Renal cortical epithelial cell (primary cell): ENCODE measurements at regions not wholly inside any gene's neighbourhood (a gene's known extent, or its start where the extent isn't known, plus 50 kb on each side); places are given as distances from the start of the nearest gene placed in this dataset.
"Not testable (repeated sequence)": the region's sequence is repeated elsewhere in the genome, so short reads cannot be mapped to it uniquely, and the experiment has no call there.

Source experiments
- DNase-seq: peaks from one replicate; pipeline ENCODE4 v3.0.0-alpha.2; 2011; ENCODE audit warnings: low read depth

GRCh38 chr2:217371781-217372213 is 511.9 kb upstream of the TNP1 start:
- DNase-seq: peak; percentile 23

- DNase-seq: peak; percentile 88
These were observed 510.5 kb upstream of the TNP1 start for GRCh38 chr2:217370391-217370790.

GRCh38 chr2:217367464-217367863 is 507.6 kb upstream of the TNP1 start:
- peak; percentile 91 for DNase-seq

GRCh38 chr2:217366966-217367365 is 507.1 kb upstream of the TNP1 start:
- peak; percentile 21 for DNase-seq

- no peak for DNase-seq
These were observed 506.5 kb upstream of the TNP1 start for GRCh38 chr2:217366266-217366895.

GRCh38 chr2:217365656-217366055 is 505.8 kb upstream of the TNP1 start:
- DNase-seq: no peak

- DNase-seq: no peak
These were observed 504.4 kb upstream of the TNP1 start for GRCh38 chr2:217364224-217364623.

- no peak for DNase-seq
These were observed 503.6 kb upstream of the TNP1 start for GRCh38 chr2:217363470-217363869.

- no peak for DNase-seq
These were observed 502.8 kb upstream of the TNP1 start for GRCh38 chr2:217362710-217363109.

- DNase-seq: no peak
These were observed 502.4 kb upstream of the TNP1 start for GRCh38 chr2:217362286-217362685.

- DNase-seq: no peak
These were observed 501.6 kb upstream of the TNP1 start for GRCh38 chr2:217361483-217361880.

- DNase-seq: peak; percentile 79
These were observed 501.1 kb upstream of the TNP1 start for GRCh38 chr2:217360781-217361482.

GRCh38 chr2:217360111-217360510 is 500.2 kb upstream of the TNP1 start:
- no peak for DNase-seq

- DNase-seq: no peak
These were observed 498.2 kb upstream of the TNP1 start for GRCh38 chr2:217357886-217358620.

- DNase-seq: no peak
These were observed 496.9 kb upstream of the TNP1 start for GRCh38 chr2:217356781-217357180.

- DNase-seq: peak; percentile 21
These were observed 496.3 kb upstream of the TNP1 start for GRCh38 chr2:217356142-217356541.

GRCh38 chr2:217353591-217353990 is 493.7 kb upstream of the TNP1 start:
- DNase-seq: no peak

GRCh38 chr2:217351378-217351777 is 491.5 kb upstream of the TNP1 start:
- no peak for DNase-seq

- no peak for DNase-seq
These were observed 489.4 kb upstream of the TNP1 start for GRCh38 chr2:217349251-217349650.

GRCh38 chr2:217347630-217348029 is 487.8 kb upstream of the TNP1 start:
- not testable (repeated sequence) for DNase-seq

- DNase-seq: peak; percentile 54
These were observed 486.2 kb upstream of the TNP1 start for GRCh38 chr2:217346043-217346442.

- no peak for DNase-seq
These were observed 481.0 kb upstream of the TNP1 start for GRCh38 chr2:217340899-217341298.

GRCh38 chr2:217340176-217340575 is 480.3 kb upstream of the TNP1 start:
- DNase-seq: no peak
